A549 (cell line): ENCODE measurements at regions not wholly inside any gene's neighbourhood (a gene's known extent, or its start where the extent isn't known, plus 50 kb on each side); places are given as distances from the start of the nearest gene placed in this dataset.

Experiments used
- ATAC-seq, 2 experiments: fragments of 200-7000 bp in 1 of 2; fragments of >200 bp in 1 of 2; cut with Nextera tagmentation in 1 of 2; cut with Tn5 transposase in 1 of 2; 3 replicates each; pipeline versions ENCODE4 v1.8.0 to v1.9.1; 2018 to 2020; ENCODE audit warnings: mild to moderate bottlenecking in 1 of 2, moderate library complexity in 1 of 2
- CTCF ChIA-PET: fragments of 300-600 bp; sonication (Branson Sonifier 250); formaldehyde crosslinking; extraction: SDS; loops from one replicate; lab custom pipeline; 2021; ENCODE audit warnings: antibody characterized with exemption, inconsistent platforms; lab: Yijun Ruan, JAX
- POLR2A ChIA-PET: fragments of 350-600 bp; formaldehyde crosslinking; extraction: SDS; loops from one replicate; lab custom pipeline; 2021; ENCODE audit warnings: antibody characterized with exemption, inconsistent platforms; lab: Yijun Ruan, JAX
- DNase-seq, 2 experiments: peaks; one replicate each; pipeline versions ENCODE4 v3.0.0 to v3.0.0-alpha.2; 2011 to 2016; ENCODE audit warnings: low read depth in 1 of 2, low spot score in 1 of 2
- FAIRE-seq: peaks from 2 replicates; lab custom pipeline; 2011; peaks lifted over from hg19 to GRCh38; lab: Jason Lieb, UNC
- H3K27ac ChIP-seq, 2 experiments: fragments of >200 bp; sonication (Bioruptor Twin); formaldehyde crosslinking; 3 replicates each; pipeline ENCODE4 v1.5.1; 2016 to 2017
- H3K4me1 ChIP-seq: fragments of >200 bp; sonication (Bioruptor Twin); formaldehyde crosslinking; 3 replicates; pipeline ENCODE4 v1.6.1; 2016
- H3K4me2 ChIP-seq: fragments of >200 bp; sonication (Bioruptor Twin); formaldehyde crosslinking; 3 replicates; pipeline ENCODE4 v1.6.1; 2016
- H3K4me3 ChIP-seq: fragments of >200 bp; sonication (Bioruptor Twin); formaldehyde crosslinking; 3 replicates; pipeline ENCODE4 v1.5.1; 2016
- H3K9me3 ChIP-seq: fragments of >200 bp; sonication (Bioruptor Twin); formaldehyde crosslinking; 3 replicates; pipeline ENCODE4 v1.6.1; 2016
- ATOH8 ChIP-seq: fragments of 250-450 bp; sonication (Bioruptor Pico); IDR thresholded peaks from 2 replicates; pipeline ENCODE4 v1.5.0; 2020; ENCODE audit warnings: low read depth, mild to moderate bottlenecking, moderate library complexity
- BHLHE40 ChIP-seq: IDR thresholded peaks from 2 replicates; pipeline ENCODE4 v1.6.1; 2012; ENCODE audit warnings: low read depth, low read length, inconsistent platforms
- E2F6 ChIP-seq: IDR thresholded peaks from 2 replicates; pipeline ENCODE4 v1.6.1; 2012; ENCODE audit warnings: low read depth, borderline replicate concordance
- EHMT2 ChIP-seq: fragments of 200-600 bp; sonication (generic); IDR thresholded peaks from 2 replicates; pipeline ENCODE4 v1.6.1; 2016; ENCODE audit warnings: antibody characterized with exemption, low read depth, mild to moderate bottlenecking, moderate library complexity
- ESRRA ChIP-seq: fragments of 150-350 bp; IDR thresholded peaks from 2 replicates; pipeline ENCODE4 v1.6.1; 2014; ENCODE audit warnings: mild to moderate bottlenecking, low read length, borderline replicate concordance
- FOXS1 ChIP-seq: fragments of 250-450 bp; sonication (Bioruptor Pico); IDR thresholded peaks from 2 replicates; pipeline ENCODE4 v1.5.0; 2020; ENCODE audit warnings: mild to moderate bottlenecking, moderate library complexity
- GATA3 ChIP-seq: IDR thresholded peaks from 2 replicates; pipeline ENCODE4 v1.6.1; 2012; ENCODE audit warnings: borderline replicate concordance
- HDAC2 ChIP-seq: fragments of 200-600 bp; sonication (generic); IDR thresholded peaks from 2 replicates; pipeline ENCODE4 v1.6.1; 2016
- HMGXB4 ChIP-seq: fragments of 250-450 bp; sonication (Bioruptor Pico); IDR thresholded peaks from 2 replicates; pipeline ENCODE4 v1.5.0; 2021; ENCODE audit warnings: mild to moderate bottlenecking, moderate library complexity, borderline replicate concordance
- HOXA7 ChIP-seq: fragments of 250-450 bp; sonication (Bioruptor Pico); IDR thresholded peaks from 2 replicates; pipeline ENCODE4 v1.5.0; 2020; ENCODE audit warnings: mild to moderate bottlenecking, moderate library complexity
- HOXB13 ChIP-seq: fragments of 250-450 bp; sonication (Bioruptor Pico); IDR thresholded peaks from 2 replicates; pipeline ENCODE4 v1.5.0; 2020; ENCODE audit warnings: low read depth, mild to moderate bottlenecking, moderate library complexity
- JUN ChIP-seq, 2 experiments: fragments of >200 bp; sonication (Bioruptor Twin); formaldehyde crosslinking; IDR thresholded peaks; 2 replicates in 1 of 2; 3 replicates in 1 of 2; pipeline ENCODE4 v1.6.1; 2016 to 2017
- JUNB ChIP-seq: fragments of >200 bp; sonication (Bioruptor Twin); formaldehyde crosslinking; IDR thresholded peaks from 2 replicates; pipeline ENCODE4 v1.6.1; 2016
- KDM1A ChIP-seq: fragments of 200-600 bp; sonication (generic); IDR thresholded peaks from 2 replicates; pipeline ENCODE4 v1.6.1; 2016; ENCODE audit warnings: low read depth, mild to moderate bottlenecking
- KDM5A ChIP-seq: fragments of 200-600 bp; sonication (generic); IDR thresholded peaks from 2 replicates; pipeline ENCODE4 v1.6.1; 2016; ENCODE audit warnings: antibody characterized with exemption, mild to moderate bottlenecking
- MAZ ChIP-seq: fragments of 150-350 bp; IDR thresholded peaks from 2 replicates; pipeline ENCODE4 v1.6.1; 2014; ENCODE audit warnings: antibody characterized with exemption, low read depth, low read length, borderline replicate concordance
- NR3C1 ChIP-seq: fragments of >200 bp; sonication (Bioruptor Twin); formaldehyde crosslinking; IDR thresholded peaks from 3 replicates; pipeline ENCODE4 v1.6.1; 2017
- RCOR1 ChIP-seq: fragments of 150-350 bp; IDR thresholded peaks from 2 replicates; pipeline ENCODE4 v1.6.1; 2014; ENCODE audit warnings: antibody characterized with exemption, low read length, low read depth
- RFX5 ChIP-seq: fragments of 450-650 bp; IDR thresholded peaks from 2 replicates; pipeline ENCODE4 v1.7.1; 2014; ENCODE audit warnings: antibody characterized with exemption, mild to moderate bottlenecking, moderate library complexity
- RNF2 ChIP-seq: fragments of 200-600 bp; sonication (generic); IDR thresholded peaks from 2 replicates; pipeline ENCODE4 v1.6.1; 2016; ENCODE audit warnings: low read depth, mild to moderate bottlenecking, antibody characterized with exemption, moderate library complexity, borderline replicate concordance
- TFCP2L1 ChIP-seq: fragments of 250-450 bp; sonication (Bioruptor Pico); IDR thresholded peaks from 2 replicates; pipeline ENCODE4 v1.5.0; 2021; ENCODE audit warnings: mild to moderate bottlenecking
- ZFP36 ChIP-seq: fragments of 450-650 bp; IDR thresholded peaks from 2 replicates; pipeline ENCODE4 v1.6.1; 2014; ENCODE audit warnings: borderline replicate concordance; ENCODE audit not compliant: partially characterized antibody
- ZNF302 ChIP-seq: fragments of 250-450 bp; sonication (Bioruptor Pico); IDR thresholded peaks from 2 replicates; pipeline ENCODE4 v1.9.0; 2021; ENCODE audit warnings: inconsistent platforms, mild to moderate bottlenecking, moderate library complexity
- WGBS: methylation state at CpG from one replicate; pipeline ENCODE4 v1.1.6; 2017; ENCODE audit errors: missing lambda C conversion rate; 5-methylcytosine and 5-hydroxymethylcytosine counted together
- TF ChIP-seq, protein P1 (sequence below): IDR thresholded peaks from 2 replicates; pipeline ENCODE4 v1.6.1; 2012
- TF ChIP-seq, protein P2 (sequence below): fragments of 150-350 bp; IDR thresholded peaks from 2 replicates; pipeline ENCODE4 v1.6.1; 2014; ENCODE audit warnings: low read depth, mild to moderate bottlenecking, low read length
- TF ChIP-seq, protein P3 (sequence below): fragments of >200 bp; sonication (Bioruptor Twin); formaldehyde crosslinking; IDR thresholded peaks from 2 replicates; pipeline ENCODE4 v1.6.1; 2016

GRCh38 chr2:126212735-126213134, 443.2 kb upstream of the GYPC start:
- CTCF ChIA-PET, result no interaction called here
- Histone ChIP-seq H3K4me1 (no peaks in the 10 kb centered on the region), H3K27ac (no peak overlapping the region), H3K4me3 (no peak overlapping the region), H3K4me2 (no peak overlapping the region), H3K9me3 (no peaks in the 10 kb centered on the region)
- FAIRE-seq (no peak), ATAC-seq (no peak), DNase-seq (no peak)
- TF ChIP-seq, protein P1, sequence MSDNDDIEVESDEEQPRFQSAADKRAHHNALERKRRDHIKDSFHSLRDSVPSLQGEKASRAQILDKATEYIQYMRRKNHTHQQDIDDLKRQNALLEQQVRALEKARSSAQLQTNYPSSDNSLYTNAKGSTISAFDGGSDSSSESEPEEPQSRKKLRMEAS, result no peak
- TF ChIP-seq ESRRA, result no peak
- no peak for TF ChIP-seq E2F6
- TF ChIP-seq HDAC2, result no peak
- TF ChIP-seq KDM1A, result no peak
- no peak for TF ChIP-seq EHMT2
- 6% methylated on average over 2 of the region's 2 CpGs for WGBS
- POLR2A ChIA-PET, result no interaction called here

DNA sequence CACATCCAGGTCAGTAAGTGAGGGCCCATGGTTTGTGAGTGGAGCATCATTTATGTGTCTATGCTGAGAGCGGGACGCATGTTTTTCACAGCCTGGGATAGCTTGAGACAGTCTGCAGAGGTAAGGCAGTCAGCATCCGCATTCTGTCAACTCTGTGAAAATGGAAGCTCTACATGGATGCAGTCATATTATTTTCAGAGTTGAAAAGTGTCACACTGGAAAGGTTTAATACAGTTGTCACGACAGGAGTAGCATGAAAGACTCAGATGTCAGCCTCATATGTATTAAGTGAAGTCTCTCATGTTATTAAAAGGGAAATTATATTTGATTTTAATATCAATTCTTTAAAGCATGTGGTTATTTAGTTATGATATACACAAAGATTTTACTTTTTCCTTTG, 436.9 kb upstream of the GYPC start:
- no peak for TF ChIP-seq GATA3
- no peak for TF ChIP-seq TFCP2L1 (CRISPR knock-in tag)
- no peak for TF ChIP-seq MAZ
- TF ChIP-seq RNF2, result no peak
- no peak for TF ChIP-seq ATOH8
- TF ChIP-seq HMGXB4 (CRISPR knock-in tag), result no peak
- TF ChIP-seq HOXB13 (CRISPR knock-in tag), result no peak
- TF ChIP-seq BHLHE40, result no peak
- TF ChIP-seq ZFP36, result no peak
- no peak for TF ChIP-seq JUN (IDR thresholded peaks at IDR 0.05)
- TF ChIP-seq RFX5, result no peak
- Histone ChIP-seq H3K4me1 (no peaks in the 10 kb centered on the region), H3K4me3 (no peak overlapping the region), H3K9me3 (no peaks in the 10 kb centered on the region), H3K27ac (no peak overlapping the region), H3K4me2 (no peak overlapping the region)
- ChIA-PET CTCF (no interaction called here), POLR2A (no interaction called here)
- 70% methylated on average over 4 of the region's 4 CpGs for WGBS
- ATAC-seq (no peak), FAIRE-seq (no peak), DNase-seq (no peak)

GRCh38 chr2:126220331-126220730, 435.6 kb upstream of the GYPC start:
- POLR2A ChIA-PET, result no interaction called here
- Histone ChIP-seq H3K4me1 (no peaks in the 10 kb centered on the region), H3K4me2 (no peak overlapping the region), H3K9me3 (no peaks in the 10 kb centered on the region), H3K4me3 (no peak overlapping the region), H3K27ac (no peak overlapping the region)
- peak in 1 of 2 experiments; percentile 30; a peak in 1 of 6 replicates for ATAC-seq
- CTCF ChIA-PET, result no interaction called here
- 8% methylated on average over 6 of the region's 6 CpGs for WGBS
- peak in 1 of 2 experiments; percentile 12 for DNase-seq
- no peak for FAIRE-seq
- TF ChIP-seq, protein P2, sequence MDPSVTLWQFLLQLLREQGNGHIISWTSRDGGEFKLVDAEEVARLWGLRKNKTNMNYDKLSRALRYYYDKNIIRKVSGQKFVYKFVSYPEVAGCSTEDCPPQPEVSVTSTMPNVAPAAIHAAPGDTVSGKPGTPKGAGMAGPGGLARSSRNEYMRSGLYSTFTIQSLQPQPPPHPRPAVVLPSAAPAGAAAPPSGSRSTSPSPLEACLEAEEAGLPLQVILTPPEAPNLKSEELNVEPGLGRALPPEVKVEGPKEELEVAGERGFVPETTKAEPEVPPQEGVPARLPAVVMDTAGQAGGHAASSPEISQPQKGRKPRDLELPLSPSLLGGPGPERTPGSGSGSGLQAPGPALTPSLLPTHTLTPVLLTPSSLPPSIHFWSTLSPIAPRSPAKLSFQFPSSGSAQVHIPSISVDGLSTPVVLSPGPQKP, result no peak
- TF ChIP-seq FOXS1, result no peak
- TF ChIP-seq RCOR1, result no peak
- TF ChIP-seq GATA3, result no peak
- TF ChIP-seq KDM5A, result no peak
- TF ChIP-seq ZNF302 (CRISPR knock-in tag), result no peak
- TF ChIP-seq JUNB, result no peak
- no peak for TF ChIP-seq HMGXB4 (CRISPR knock-in tag)
- TF ChIP-seq, protein P3, sequence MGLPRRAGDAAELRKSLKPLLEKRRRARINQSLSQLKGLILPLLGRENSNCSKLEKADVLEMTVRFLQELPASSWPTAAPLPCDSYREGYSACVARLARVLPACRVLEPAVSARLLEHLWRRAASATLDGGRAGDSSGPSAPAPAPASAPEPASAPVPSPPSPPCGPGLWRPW, result no peak
- no peak for TF ChIP-seq NR3C1
- TF ChIP-seq HOXA7 (CRISPR knock-in tag), result no peak
